ENCODE measurements at regions not wholly inside any gene's neighbourhood (a gene's known extent, or its start where the extent isn't known, plus 50 kb on each side); places are given as distances from the start of the nearest gene placed in this dataset.

DNA sequence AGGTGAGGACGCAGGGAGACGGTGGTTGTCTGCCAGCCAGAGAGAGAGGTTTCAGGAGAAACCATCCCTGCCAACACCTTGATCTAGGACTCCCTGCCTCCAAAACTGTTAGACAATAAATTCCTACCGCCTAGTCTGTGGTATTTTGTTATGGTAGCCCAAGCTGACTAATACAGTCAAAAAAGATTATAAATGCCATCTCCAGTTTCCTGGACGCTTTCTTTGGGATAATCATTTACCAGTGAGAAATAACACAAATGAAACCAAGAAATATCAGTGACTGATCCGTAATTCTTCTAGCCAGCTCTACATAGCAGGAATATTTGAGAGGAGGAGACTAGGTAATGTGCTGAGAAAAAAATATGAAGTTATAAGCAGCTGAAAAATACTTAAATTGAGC lies 707.8 kb upstream of the LMCD1 start:
- no peak for DNase-seq

DNA sequence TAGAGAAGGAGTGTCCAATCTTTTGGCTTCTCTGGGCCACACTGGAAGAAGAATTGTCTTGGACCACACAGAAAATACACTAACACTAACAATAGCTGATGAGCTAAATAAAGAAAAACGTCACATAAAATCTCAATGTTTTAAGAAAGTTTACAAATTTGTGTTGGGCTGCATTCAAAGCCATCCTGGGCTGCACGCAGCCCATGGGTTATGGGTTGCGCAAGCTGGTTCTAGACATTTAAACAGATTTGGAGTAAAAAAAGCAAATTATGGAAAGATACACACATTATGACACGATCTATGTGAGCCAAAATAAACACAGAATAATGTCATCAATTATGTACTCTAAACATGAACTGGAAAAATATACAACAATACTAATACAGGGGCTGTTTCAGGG lies 703.3 kb upstream of the LMCD1 start:
- no peak for DNase-seq

DNA sequence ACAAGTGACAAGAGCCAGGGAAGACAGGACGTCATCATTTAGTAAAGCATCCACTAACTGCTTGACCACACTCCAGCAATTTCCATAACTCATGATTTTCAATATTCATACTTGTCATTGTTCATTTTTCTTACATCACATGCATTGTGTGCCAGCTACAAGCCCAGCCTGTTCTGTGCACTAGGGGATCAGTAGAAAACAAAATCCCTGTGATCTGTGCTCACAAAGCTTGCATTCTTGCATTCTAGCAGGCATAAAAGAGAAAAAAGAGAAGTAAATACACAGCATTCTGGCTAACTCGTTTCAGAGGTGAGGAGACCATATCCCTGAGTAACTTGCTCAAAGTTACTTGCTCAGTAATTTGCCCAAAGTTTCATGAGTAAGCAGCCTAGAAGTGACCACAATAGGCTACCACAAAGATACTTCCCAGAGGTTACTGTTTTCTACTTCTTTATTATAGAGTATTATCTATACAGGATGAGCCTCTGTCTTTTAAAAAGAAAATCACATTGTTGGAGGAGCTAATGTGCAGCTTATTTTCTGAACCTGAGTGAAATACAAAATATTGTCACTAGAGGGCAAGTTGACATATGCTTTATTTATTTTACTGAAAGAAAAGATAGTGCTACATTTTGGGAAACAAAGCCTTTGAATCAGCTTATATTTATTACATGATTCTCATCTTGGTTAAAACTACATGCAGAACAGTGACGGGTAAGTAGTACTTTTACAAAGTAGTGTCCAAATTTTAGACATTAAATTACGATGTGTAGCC lies 701.4 kb upstream of the LMCD1 start:
- DNase-seq: no peak

DNA sequence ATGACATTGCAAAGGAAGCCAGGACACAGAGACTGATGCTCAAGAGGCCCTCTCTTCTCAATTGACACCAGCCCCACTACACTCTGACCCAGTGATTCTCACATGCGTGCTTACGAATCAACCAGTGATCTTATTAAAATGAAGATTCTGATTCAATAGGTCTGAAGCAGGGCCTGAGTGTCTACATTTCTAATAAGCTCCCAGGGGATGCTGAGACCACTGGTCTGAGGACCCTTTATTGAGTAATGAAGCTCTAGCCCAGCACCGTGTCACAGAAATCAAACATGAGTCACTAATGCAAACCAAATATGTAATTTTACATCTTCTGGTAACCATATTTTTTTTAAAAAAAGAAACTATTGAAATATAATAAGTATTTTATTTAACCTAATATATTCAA lies 689.1 kb upstream of the LMCD1 start:
- no peak for DNase-seq

DNA sequence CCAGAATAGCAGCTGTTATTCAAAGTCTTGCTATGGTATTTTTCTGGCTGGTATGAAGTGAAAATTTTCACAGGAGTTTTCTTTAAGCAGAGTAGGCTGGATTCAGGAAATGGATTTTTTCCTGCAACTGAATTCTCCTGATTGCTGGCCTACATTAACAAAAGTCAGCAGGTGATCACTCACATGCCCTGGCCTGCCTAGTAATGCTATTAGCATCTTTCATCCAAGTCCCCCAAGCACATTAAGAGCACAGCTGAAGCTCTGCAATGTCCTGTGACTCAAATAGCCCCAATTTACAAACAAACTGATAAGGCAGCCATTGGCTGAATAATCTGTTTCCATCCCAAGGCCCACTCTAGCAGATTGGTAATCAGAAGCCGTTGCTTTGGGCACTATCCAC lies 688.3 kb upstream of the LMCD1 start:
- DNase-seq: no peak

DNA sequence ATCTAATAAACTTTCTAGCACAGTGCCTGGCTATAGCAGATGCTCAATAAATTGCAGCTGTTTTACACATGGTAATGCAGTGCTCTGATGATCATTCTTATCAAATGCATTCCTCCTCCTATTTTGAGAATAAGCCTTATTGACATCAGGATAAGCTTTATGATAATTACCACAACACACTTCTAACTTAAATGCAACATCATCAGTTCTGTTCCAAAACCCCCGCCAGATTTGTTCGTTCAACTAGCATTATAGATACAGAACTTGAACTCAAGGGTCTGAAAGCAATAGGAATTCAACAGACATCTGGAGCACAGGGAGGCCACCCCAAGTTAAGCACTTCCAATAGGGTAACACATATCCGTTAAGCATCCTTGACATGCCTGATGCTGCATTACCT lies 684.4 kb upstream of the LMCD1 start:
- no peak for DNase-seq

DNA sequence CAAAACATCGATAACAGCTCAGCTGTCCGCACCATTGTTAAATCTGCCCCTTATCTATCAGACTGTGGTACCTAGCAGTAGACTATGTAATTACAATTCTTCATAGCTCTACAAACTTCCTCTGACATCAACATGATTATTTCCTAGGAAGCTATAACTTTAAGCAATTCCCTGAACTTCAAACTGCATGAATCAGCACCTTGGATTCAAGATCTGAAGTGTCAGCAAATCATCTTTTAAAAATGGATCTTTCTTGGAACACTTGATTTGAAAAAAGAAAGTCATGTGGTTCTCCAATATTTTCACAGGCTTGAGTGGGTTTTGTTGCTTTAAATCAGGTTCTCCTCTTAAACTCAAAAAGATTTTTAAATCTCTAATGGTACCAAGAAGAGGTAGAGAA lies 680.7 kb upstream of the LMCD1 start:
- DNase-seq: no peak

DNA sequence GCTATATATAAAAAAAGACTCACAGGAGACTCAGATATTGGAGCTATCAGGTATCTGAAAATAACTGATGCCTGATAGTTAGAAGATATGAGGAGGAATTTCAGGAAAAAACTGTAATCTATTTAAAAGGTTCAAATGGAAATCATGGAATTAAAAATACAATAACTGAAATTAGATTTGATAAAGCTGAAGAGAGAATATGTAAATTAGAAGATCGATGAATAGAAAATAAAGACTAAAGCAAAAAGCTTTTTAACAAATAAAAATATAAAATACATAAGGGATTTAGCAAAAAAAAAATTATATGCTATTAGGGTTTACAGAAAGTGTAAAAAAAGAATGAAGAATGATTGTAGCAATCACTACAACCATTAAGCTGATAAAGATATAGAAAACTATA lies 679.8 kb upstream of the LMCD1 start:
- DNase-seq: no peak

DNA sequence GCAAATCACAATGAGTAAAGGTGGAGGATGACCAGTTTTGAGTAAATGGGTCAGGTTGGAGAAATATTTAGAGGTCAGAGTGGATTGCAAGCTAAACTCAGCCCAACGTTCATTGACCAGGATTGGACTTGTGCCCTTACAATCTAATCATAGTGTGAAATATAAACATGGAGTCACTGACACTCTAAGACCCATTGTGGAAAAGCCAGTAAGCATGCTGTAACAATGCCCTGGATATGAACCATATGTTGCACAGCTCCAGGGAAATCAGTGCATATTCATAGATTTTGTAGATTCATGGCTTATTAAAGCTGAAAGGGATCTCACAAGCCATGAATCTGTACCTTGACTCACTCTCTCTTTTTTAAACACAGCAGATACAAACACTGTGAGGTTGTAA lies 660.2 kb upstream of the LMCD1 start:
- no peak for DNase-seq

DNA sequence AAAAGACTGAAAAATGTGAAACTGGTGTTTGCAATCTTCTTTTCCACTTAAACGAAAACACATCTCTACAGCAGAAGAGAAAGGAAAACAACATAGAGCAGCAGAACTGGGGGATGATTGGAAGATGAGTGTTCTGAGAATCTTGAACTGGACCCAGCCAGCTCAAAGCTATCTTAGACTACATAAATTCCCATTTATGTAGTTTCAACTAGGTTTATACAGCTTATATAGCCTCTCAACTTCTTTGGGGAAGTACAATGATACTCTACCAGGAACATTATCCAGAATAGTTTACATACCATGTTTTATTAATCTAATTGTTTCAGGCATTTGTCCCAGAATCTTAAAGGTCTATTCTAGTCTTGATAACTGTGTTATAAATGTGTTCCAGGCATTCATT lies 658.2 kb upstream of the LMCD1 start:
- no peak for DNase-seq

DNA sequence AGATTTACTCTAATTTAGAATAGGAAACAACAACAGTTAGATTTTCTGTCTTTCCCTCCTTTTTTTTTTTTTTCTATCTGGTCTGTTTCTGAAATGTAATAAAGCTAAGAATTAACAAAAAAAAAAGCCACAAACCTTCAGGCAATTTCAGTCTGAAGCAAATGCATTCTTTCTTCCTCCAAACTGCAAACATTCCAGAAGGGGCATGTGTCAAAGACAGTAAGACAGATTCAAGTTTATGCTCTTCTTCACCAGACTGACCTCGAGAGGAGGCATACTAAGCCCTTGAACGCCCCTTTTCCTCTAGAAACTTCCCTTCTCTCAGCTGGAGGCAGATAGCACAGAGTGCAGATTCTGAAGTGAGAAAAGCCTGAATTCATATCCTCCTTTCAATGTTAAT lies 654.6 kb upstream of the LMCD1 start:
- DNase-seq: no peak

DNA sequence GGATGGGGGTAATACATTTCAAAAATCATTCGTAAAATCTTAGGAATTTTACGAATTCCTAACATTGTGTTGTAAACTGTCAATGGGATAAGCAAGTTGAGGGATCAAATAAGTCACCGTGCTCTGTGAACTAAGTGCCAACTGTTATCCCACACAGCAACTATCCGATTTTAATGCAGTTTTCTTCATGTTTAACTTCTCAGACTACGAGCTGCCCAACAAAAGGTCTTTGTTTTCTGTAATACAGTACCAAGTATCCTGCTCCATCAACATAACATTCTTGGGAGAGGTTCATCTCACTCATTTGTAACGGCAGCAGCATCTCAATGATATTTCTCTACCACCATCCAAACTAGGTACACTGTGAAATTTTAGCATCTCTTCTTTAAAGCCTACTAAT lies 654.1 kb upstream of the LMCD1 start:
- DNase-seq: no peak

DNA sequence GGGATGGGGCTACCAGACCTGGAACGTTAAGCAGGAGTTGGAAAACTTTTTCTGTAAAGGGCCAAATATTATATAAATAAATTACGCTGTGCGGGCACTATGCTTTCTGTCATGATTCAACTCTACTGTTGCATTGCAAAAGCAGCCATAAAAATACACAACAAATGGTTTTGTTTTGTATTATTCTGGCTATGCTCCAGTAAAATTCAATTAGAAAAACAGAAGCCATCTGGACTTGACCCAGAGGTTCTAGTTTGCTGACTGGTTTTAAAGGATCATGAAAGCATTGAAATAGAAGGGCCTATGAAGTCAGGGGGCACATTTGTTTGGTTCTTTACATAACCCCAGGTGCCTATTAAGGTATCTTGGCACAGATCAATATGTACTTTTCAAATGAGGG lies 647.4 kb upstream of the LMCD1 start:
- DNase-seq: no peak

DNA sequence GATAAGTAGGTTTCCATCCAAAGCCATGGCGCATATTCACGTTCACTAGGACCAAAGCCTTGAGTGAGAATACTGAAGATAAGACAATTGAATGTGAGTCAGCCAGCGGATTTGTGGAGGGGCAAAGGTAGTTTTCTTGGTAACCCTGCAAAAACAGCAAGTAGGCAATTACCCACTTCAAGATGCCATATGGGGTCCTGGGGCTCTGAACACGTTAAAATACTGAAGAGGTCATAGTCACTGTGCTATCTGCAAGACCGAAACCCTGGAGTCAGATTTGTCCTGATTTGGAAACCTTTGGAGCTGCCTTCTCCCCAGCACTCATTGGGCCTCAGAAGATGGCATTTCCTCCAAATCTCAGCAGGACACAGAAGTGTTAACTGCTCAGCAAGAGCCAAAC lies 646.9 kb upstream of the LMCD1 start:
- no peak for DNase-seq

DNA sequence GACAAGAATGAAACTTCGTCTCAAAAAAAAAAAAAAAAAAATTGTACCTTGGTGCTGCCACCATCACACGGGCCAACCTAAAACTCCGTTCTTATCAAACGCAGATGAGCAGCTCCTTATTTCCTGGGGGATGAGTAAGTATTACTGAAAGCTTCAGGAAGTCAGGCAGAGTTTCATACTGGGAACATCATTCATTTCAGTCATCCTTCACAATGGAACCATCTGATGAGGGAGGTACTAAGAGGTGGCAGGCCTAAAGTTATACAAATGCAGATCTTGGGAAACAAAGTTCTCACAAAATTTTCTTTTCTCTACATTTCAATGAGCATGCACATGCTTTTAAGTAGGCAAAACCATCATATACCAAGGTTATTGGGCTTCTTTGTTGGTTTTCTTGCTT lies 636.0 kb upstream of the LMCD1 start:
- DNase-seq: no peak

DNA sequence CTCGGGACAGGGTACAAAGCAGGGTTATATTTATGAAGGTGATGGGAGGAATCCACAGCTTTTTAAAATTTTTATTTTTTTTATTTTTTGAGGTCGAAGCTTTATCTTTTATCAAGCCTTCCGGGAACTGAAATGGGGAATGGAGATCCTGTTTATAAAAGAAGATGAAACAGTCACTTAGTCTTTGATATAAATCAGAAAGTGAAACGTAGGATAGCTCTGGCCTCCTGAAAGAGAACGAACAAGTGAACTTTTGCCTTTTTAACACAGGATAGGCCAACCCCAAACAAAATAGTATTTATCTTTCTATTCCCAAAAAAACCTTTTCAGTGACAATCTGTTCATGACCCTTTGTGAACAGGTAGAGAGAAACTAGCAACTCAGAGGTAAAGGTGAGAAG lies 634.0 kb upstream of the LMCD1 start:
- DNase-seq: no peak

DNA sequence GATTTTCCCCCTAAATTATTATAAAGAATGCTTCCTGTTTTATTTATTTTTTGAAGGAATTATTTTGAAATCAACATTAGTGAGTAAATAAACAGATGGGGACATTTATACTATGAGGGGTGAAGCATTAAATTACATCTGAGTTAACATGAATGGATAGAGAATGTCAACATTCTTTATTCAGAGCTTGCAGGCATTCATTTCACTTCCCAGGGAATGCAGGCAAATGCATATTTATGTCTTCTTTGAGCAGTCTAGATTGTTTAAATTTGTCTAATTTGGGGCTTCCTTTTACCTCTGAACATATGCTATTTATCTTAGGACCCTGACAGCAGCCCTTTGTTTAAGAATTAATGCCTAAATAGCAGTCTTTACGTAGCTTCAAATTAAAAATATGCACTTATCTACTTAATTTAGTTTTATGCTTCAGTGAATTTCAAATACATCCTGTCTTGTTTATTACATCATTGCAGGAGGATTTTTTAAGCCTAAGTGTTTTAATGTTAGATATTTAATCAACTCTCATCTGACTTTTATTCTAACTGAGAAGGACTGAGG lies 630.5 kb upstream of the LMCD1 start:
- DNase-seq: no peak

DNA sequence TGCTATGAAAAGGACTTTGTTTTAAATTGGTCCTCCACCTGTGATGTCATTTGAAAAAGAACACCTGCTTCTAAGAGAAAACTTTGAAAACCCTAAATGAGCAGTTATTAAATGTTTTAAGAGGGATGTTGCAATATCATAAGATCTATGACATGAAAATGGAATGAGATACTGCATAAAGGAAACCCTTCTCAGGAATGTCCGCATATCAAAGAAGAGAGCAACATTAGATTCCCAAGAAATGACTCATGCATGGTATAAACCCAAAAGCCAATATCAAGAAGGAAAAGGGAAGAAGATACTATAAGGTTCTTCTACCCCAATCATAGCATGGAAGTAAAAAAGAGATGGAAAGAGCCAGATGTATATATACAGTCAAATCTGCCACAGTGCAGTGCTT lies 627.5 kb upstream of the LMCD1 start:
- no peak for DNase-seq

DNA sequence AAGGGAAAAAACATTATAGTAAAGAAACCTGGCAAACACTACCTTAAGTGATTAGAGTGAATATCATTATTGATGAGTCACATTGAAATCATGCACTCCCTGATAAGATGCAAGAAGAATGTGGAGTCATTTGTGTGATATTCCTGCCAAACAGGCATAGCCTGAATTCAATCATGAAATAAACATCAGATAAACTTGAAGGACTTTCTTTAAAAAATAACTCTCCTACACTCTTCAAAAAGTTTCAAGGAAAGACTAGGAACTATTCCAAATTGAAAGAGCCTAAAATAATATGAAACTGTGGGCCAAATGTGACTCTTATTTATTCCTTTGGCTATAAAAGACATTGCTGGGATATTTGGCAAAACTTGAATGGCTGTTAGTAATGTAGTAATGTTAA lies 625.7 kb upstream of the LMCD1 start:
- DNase-seq: no peak

DNA sequence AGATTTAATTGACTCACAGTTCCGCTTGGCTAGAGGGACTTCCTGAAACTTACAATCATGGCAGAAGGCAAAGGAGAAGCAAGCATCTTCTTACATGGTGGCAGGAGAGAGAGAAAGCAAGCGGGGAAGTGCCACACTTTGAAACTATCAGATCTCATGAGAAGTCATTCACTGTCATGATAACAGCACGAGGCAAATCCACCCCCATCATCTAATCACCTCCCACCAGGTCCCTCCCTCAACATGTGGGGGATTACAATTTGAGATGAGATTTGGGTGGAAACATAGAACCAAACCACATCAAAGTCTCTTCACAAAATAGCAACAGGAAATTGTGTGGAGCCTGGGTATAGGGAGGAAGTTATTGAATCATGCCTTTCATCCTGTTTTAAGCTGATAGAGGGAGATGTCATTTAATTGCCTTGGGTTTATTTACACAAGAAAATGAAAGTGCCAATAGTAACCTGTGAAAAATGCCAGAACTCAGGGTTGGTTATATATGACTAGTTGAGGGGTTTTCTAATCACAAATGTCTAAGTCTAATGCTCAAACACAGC lies 624.8 kb upstream of the LMCD1 start:
- no peak for DNase-seq

DNA sequence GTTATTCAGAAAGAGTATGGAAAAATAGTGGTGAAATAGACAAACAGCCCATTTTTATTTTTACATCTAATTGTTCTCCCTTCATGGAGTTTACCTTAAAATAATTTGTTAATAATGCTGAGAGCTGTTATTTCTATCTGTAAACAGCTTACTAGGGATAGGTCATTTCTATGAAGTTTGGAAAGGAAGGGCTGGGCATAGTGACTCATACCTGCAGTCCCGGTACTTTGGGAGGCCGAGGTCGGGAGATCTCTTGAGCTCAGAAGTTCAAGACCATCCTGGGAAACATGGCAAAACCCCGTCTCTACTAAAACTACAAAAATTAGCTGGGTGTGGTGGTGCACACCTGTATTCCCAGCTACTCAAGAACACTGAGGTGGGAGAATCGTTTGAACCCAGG lies 624.3 kb upstream of the LMCD1 start:
- no peak for DNase-seq

DNA sequence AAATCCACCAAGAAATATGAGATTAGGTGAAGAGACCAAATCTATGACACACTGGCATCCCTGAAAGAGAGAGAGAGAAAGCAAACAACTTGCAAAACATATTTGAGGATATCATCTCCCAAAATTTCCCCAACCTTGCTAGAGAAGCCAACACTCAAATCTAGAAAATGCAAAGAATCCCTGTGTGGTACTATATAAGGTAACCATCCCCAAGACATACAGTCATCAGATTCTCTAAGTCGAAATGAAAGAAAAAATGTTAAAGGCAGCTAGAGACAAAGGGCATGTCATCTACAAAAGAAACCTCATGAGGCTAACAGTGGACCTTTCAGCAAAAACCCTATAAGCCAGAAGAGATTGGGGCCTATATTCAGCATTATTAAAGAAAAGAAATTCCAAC lies 622.1 kb upstream of the LMCD1 start:
- DNase-seq: no peak

DNA sequence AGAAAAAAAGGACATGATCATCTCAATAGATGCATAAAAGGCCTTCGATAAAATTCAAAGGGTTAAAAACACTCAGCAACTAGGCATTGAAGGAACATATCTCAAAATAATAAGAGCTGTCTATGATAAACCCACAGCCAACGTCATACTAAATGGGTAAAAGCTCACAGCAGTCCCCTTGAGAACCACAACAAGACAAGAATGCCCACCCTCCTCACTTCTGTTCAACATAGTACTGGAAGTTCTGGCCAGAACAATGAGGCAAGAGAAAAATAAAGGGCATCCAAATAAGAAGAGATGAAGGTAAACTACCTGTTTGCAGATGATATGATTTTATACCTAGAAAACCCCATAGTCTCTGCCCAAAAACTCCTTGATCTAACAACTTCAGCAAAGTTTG lies 619.7 kb upstream of the LMCD1 start:
- no peak for DNase-seq

DNA sequence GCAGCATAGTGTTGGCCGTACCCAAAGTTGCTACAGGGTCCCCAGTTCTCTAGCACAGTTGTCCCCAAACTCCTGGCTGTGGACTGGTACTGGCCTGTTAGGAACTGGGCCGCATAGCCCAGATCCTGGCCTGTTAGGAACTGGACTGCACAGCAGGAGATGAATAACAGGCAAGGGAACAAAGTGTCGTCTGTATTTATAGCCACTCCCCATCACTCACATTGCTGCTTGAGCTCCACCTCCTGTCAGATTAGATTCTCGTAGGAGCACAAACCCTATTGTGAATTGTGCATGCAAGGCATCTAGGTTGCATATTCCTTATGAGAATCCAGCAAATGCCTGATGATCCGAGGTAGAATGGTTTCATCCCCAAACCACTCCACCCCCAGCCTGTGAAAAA lies 604.0 kb upstream of the LMCD1 start:
- DNase-seq: no peak

DNA sequence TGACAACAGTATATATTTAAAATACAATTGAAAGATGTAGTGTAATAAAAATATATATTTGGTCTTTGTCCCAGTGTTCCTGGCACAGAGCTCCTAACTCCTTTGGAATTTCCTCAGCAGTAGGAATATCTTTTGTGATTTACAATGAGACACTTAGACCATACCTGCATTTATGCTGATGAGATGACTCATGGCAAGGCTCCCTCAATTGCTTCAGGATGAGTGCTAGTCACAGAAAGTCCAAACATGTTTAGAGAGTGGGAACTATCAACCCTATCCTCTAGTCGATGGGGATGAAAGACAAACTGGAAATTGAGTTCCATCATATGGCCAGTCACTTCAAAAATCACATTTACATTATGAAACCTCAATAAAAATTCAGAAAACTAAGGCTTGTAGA lies 588.3 kb upstream of the LMCD1 start:
- no peak for DNase-seq
